ENCODE measurements at regions not wholly inside any gene's neighbourhood (a gene's known extent, or its start where the extent isn't known, plus 50 kb on each side); places are given as distances from the start of the nearest gene placed in this dataset.

DNA sequence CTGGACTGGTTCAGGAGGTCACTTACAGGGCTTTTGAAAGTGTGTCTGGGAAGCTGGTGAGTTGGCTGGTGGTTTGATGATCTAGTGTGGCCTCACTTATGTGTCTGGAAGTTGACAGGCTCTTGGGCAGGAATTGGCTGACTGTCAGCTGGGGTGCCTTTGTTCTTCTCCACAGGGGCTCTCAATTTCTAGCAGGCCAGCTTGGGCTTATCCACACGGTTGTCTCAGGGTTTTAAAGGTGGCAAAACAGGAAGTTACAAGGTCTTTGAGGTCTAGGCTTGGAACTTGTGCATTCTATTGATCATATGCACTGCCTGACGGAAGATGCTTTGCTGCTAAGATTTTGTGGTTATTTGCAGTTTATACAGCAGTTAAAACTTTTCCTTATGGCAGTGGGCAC lies 52.0 kb upstream of the CELF4 start:
- DNase-seq = no peak
